GM19328 (cell line): ENCODE measurements at regions not wholly inside any gene's neighbourhood (a gene's known extent, or its start where the extent isn't known, plus 50 kb on each side); places are given as distances from the start of the nearest gene placed in this dataset.

Experiments used
- ATAC-seq: cut with Tn5 transposase; IDR thresholded peaks from one replicate; pipeline ENCODE4 v1.9.1; 2021; ENCODE audit warnings: mild to moderate bottlenecking, moderate library complexity; ENCODE audit not compliant: unreplicated experiment

- ATAC-seq, result no peak
These were observed 420.6 kb downstream of the COL12A1 start for GRCh38 chr6:74785236-74785635.

GRCh38 chr6:74782346-74782745, 423.5 kb downstream of the COL12A1 start:
- ATAC-seq, result no peak

- ATAC-seq, result no peak
These were observed 425.0 kb downstream of the COL12A1 start for GRCh38 chr6:74780831-74781230.

- ATAC-seq, result no peak
These were observed 437.1 kb downstream of the COL12A1 start for GRCh38 chr6:74768738-74769137.

GRCh38 chr6:74768120-74768519, 437.7 kb downstream of the COL12A1 start:
- ATAC-seq, result no peak

GRCh38 chr6:74765486-74765885, 440.4 kb downstream of the COL12A1 start:
- ATAC-seq, result no peak

- ATAC-seq, result no peak
These were observed 441.4 kb downstream of the COL12A1 start for GRCh38 chr6:74764486-74764885.

- no peak for ATAC-seq
These were observed 443.0 kb downstream of the COL12A1 start for GRCh38 chr6:74762841-74763240.

GRCh38 chr6:74757813-74758212, 448.0 kb downstream of the COL12A1 start:
- ATAC-seq, result no peak

- no peak for ATAC-seq
These were observed 448.9 kb downstream of the COL12A1 start for GRCh38 chr6:74756923-74757322.

GRCh38 chr6:74755778-74756177, 450.1 kb downstream of the COL12A1 start:
- no peak for ATAC-seq

- no peak for ATAC-seq
These were observed 450.7 kb downstream of the COL12A1 start for GRCh38 chr6:74755196-74755595.

GRCh38 chr6:74753883-74754600, 451.8 kb downstream of the COL12A1 start:
- ATAC-seq, result no peak

- no peak for ATAC-seq
These were observed 453.6 kb downstream of the COL12A1 start for GRCh38 chr6:74752303-74752702.

- ATAC-seq, result no peak
These were observed 455.0 kb downstream of the COL12A1 start for GRCh38 chr6:74750826-74751225.

- no peak for ATAC-seq
These were observed 456.4 kb downstream of the COL12A1 start for GRCh38 chr6:74749211-74750147.

- ATAC-seq, result no peak
These were observed 460.2 kb downstream of the COL12A1 start for GRCh38 chr6:74745670-74746069.

- ATAC-seq, result peak; percentile 85
These were observed 462.9 kb downstream of the COL12A1 start for GRCh38 chr6:74742793-74743508.

GRCh38 chr6:74741646-74742045, 464.2 kb downstream of the COL12A1 start:
- no peak for ATAC-seq

- ATAC-seq, result no peak
These were observed 470.5 kb downstream of the COL12A1 start for GRCh38 chr6:74735304-74735703.

GRCh38 chr6:74734901-74735300, 471.0 kb downstream of the COL12A1 start:
- no peak for ATAC-seq
